MM.1S (cell line): ENCODE measurements at regions not wholly inside any gene's neighbourhood (a gene's known extent, or its start where the extent isn't known, plus 50 kb on each side); places are given as distances from the start of the nearest gene placed in this dataset.

ENCODE experiments used
- DNase-seq: peaks from one replicate; pipeline ENCODE4 v3.0.0-alpha.2; 2015
- H2AFZ ChIP-seq: fragments of 300-600 bp; sonication (generic); 2 replicates; pipeline ENCODE4 v1.6.0; 2016; ENCODE audit warnings: antibody characterized with exemption, low read length
- H3F3A ChIP-seq: fragments of 300-600 bp; sonication (generic); 2 replicates; pipeline ENCODE4 v1.6.1; 2016; ENCODE audit warnings: mild to moderate bottlenecking, antibody characterized with exemption, low read length, moderate library complexity, mixed read lengths; ENCODE audit not compliant: insufficient read depth
- H3K27ac ChIP-seq: fragments of 300-600 bp; sonication (generic); 2 replicates; pipeline ENCODE4 v1.5.1; 2016; ENCODE audit warnings: mild to moderate bottlenecking, low read length
- H3K27me3 ChIP-seq: fragments of 300-600 bp; sonication (generic); replicated peaks from 2 replicates; pipeline ENCODE4 v1.6.0; 2016; ENCODE audit warnings: low read length; ENCODE audit not compliant: insufficient read depth
- H3K36me3 ChIP-seq: fragments of 300-600 bp; sonication (generic); replicated peaks from 2 replicates; pipeline ENCODE4 v1.6.1; 2016; ENCODE audit warnings: mild to moderate bottlenecking, low read length, mixed read lengths; ENCODE audit not compliant: insufficient read depth
- H3K4me1 ChIP-seq: fragments of 300-600 bp; sonication (generic); 2 replicates; pipeline ENCODE4 v1.6.1; 2016; ENCODE audit warnings: low read length, mixed read lengths
- H3K4me2 ChIP-seq: fragments of 300-600 bp; sonication (generic); 2 replicates; pipeline ENCODE4 v1.6.0; 2016; ENCODE audit warnings: low read depth, low read length
- H3K4me3 ChIP-seq: fragments of 300-600 bp; sonication (generic); 2 replicates; pipeline ENCODE4 v1.5.1; 2016; ENCODE audit warnings: low read length, mixed read lengths
- H3K79me2 ChIP-seq: fragments of 300-600 bp; sonication (generic); 2 replicates; pipeline ENCODE4 v1.6.1; 2016; ENCODE audit warnings: mixed run types, low read length, mixed read lengths
- H3K9ac ChIP-seq: fragments of 300-600 bp; sonication (generic); 2 replicates; pipeline ENCODE4 v1.6.1; 2016; ENCODE audit warnings: low read length, mixed read lengths
- H3K9me2 ChIP-seq: fragments of 300-600 bp; sonication (generic); replicated peaks from 2 replicates; pipeline ENCODE4 v1.6.1; 2016; ENCODE audit warnings: mild to moderate bottlenecking, low read length, mixed read lengths; ENCODE audit not compliant: insufficient read depth
- H3K9me3 ChIP-seq: fragments of 300-600 bp; sonication (generic); replicated peaks from 2 replicates; pipeline ENCODE4 v1.6.1; 2016; ENCODE audit warnings: mild to moderate bottlenecking, low read length, mixed read lengths; ENCODE audit not compliant: insufficient read depth
- H4K20me1 ChIP-seq: fragments of 300-600 bp; sonication (generic); 2 replicates; pipeline ENCODE4 v1.6.1; 2016; ENCODE audit warnings: mild to moderate bottlenecking, low read length, moderate library complexity, mixed read lengths; ENCODE audit not compliant: insufficient read depth
- CTCF ChIP-seq: fragments of 300-600 bp; sonication (generic); IDR thresholded peaks from 2 replicates; pipeline ENCODE4 v1.5.1; 2016; ENCODE audit warnings: antibody characterized with exemption, low read length, mixed read lengths
- EZH2 ChIP-seq: fragments of 300-600 bp; sonication (generic); optimal IDR thresholded peaks from 2 replicates; pipeline ENCODE3; 2017; ENCODE audit warnings: low read depth, mild to moderate bottlenecking, antibody characterized with exemption, low read length, mixed read lengths
- EZH2phosphoT487 ChIP-seq: fragments of 300-600 bp; sonication (generic); IDR thresholded peaks from 2 replicates; pipeline ENCODE4 v1.6.1; 2018; ENCODE audit warnings: antibody characterized with exemption, low read length

- no peak for DNase-seq
- Histone ChIP-seq H3K4me2 (no peak overlapping the region), H3K27ac (no peak overlapping the region), H3K36me3 (no peaks in the 10 kb centered on the region), H3K9me2 (no peaks in the 10 kb centered on the region), H3K4me1 (no peaks in the 10 kb centered on the region), H4K20me1 (no peaks in the 10 kb centered on the region), H3K9me3 (no peaks in the 10 kb centered on the region), H2AFZ (no peak overlapping the region), H3K9ac (no peak overlapping the region), H3K27me3 (peaks cover 81% of the 10 kb centered on the region), H3K4me3 (no peak overlapping the region), H3K79me2 (no peaks in the 10 kb centered on the region), H3F3A (no peaks in the 10 kb centered on the region)
- TF ChIP-seq EZH2phosphoT487, result no peak
- TF ChIP-seq EZH2, result no peak
- no peak for TF ChIP-seq CTCF
Observed at GRCh38 chr7:155870334-155871180, 58.3 kb upstream of the SHH start.

GRCh38 chr7:155869784-155870076 is 57.5 kb upstream of the SHH start:
- Histone ChIP-seq H3K27ac (no peak overlapping the region), H3K36me3 (no peaks in the 10 kb centered on the region), H2AFZ (no peak overlapping the region), H3F3A (no peaks in the 10 kb centered on the region), H4K20me1 (no peaks in the 10 kb centered on the region), H3K9me2 (no peaks in the 10 kb centered on the region), H3K4me2 (no peak overlapping the region), H3K9ac (no peak overlapping the region), H3K27me3 (peaks cover 81% of the 10 kb centered on the region), H3K79me2 (no peaks in the 10 kb centered on the region), H3K9me3 (no peaks in the 10 kb centered on the region), H3K4me1 (no peaks in the 10 kb centered on the region), H3K4me3 (no peak overlapping the region)
- DNase-seq, result no peak
- TF ChIP-seq EZH2 (no peak), EZH2phosphoT487 (no peak), CTCF (no peak)

- Histone ChIP-seq H3K9me2 (no peaks in the 10 kb centered on the region), H3K9me3 (no peaks in the 10 kb centered on the region), H3K36me3 (no peaks in the 10 kb centered on the region), H3K27me3 (peaks cover 78% of the 10 kb centered on the region), H3K27ac (no peak overlapping the region), H3K4me2 (no peak overlapping the region), H4K20me1 (no peaks in the 10 kb centered on the region), H3K4me3 (no peak overlapping the region), H3F3A (no peaks in the 10 kb centered on the region), H2AFZ (no peak overlapping the region), H3K4me1 (no peaks in the 10 kb centered on the region), H3K79me2 (no peaks in the 10 kb centered on the region), H3K9ac (no peak overlapping the region)
- DNase-seq, result no peak
- TF ChIP-seq EZH2phosphoT487 (no peak), CTCF (no peak), EZH2 (no peak)
Observed at GRCh38 chr7:155868955-155869783, 56.9 kb upstream of the SHH start.
